SK-N-SH treated with all-trans-retinoic acid at 6 μM for 48 hours (cell line): ENCODE measurements at regions not wholly inside any gene's neighbourhood (a gene's known extent, or its start where the extent isn't known, plus 50 kb on each side); places are given as distances from the start of the nearest gene placed in this dataset.
"Not testable (repeated sequence)": the region's sequence is repeated elsewhere in the genome, so short reads cannot be mapped to it uniquely, and the experiment has no call there.

ENCODE experiments used
- ARNTL ChIP-seq: fragments of 450-650 bp; formaldehyde crosslinking; IDR thresholded peaks from 2 replicates; pipeline ENCODE4 v1.5.0; 2020; ENCODE audit warnings: low read depth, mild to moderate bottlenecking, moderate library complexity, borderline replicate concordance
- BACH2 ChIP-seq: fragments of 250-450 bp; sonication (Bioruptor Pico); IDR thresholded peaks from 2 replicates; pipeline ENCODE4 v1.9.0; 2021; ENCODE audit warnings: mild to moderate bottlenecking, borderline replicate concordance
- CSRNP3 ChIP-seq: fragments of 250-450 bp; sonication (Bioruptor Pico); IDR thresholded peaks from 2 replicates; pipeline ENCODE4 v1.5.1; 2021; ENCODE audit warnings: mild to moderate bottlenecking, moderate library complexity
- OSR1 ChIP-seq: fragments of 250-450 bp; sonication (Bioruptor Pico); IDR thresholded peaks from 2 replicates; pipeline ENCODE4 v1.8.0; 2022; ENCODE audit warnings: moderate library complexity, mild to moderate bottlenecking, inconsistent platforms
- PATZ1 ChIP-seq: fragments of 250-450 bp; sonication (Bioruptor Pico); IDR thresholded peaks from 2 replicates; pipeline ENCODE4 v1.8.0; 2020; ENCODE audit warnings: mild to moderate bottlenecking, moderate library complexity, borderline replicate concordance
- RARB ChIP-seq: fragments of 250-450 bp; sonication (Bioruptor Pico); IDR thresholded peaks from 2 replicates; pipeline ENCODE4 v1.8.0; 2021; ENCODE audit warnings: mild to moderate bottlenecking, moderate library complexity
- SNAI2 ChIP-seq: fragments of 250-450 bp; sonication (Bioruptor Pico); IDR thresholded peaks from 2 replicates; pipeline ENCODE4 v1.5.0; 2020; ENCODE audit warnings: mild to moderate bottlenecking, moderate library complexity
- ZFP3 ChIP-seq: fragments of 250-450 bp; sonication (Bioruptor Pico); IDR thresholded peaks from 2 replicates; pipeline ENCODE4 v1.5.0; 2020; ENCODE audit warnings: mild to moderate bottlenecking, moderate library complexity
- ZFP30 ChIP-seq: fragments of 450-650 bp; formaldehyde crosslinking; IDR thresholded peaks from 2 replicates; pipeline ENCODE4 v1.5.0; 2022; ENCODE audit warnings: mild to moderate bottlenecking, moderate library complexity
- ZNF8 ChIP-seq: fragments of 450-650 bp; formaldehyde crosslinking; IDR thresholded peaks from 2 replicates; pipeline ENCODE4 v1.5.0; 2020; ENCODE audit warnings: mild to moderate bottlenecking, moderate library complexity

- not testable (repeated sequence) for TF ChIP-seq ZFP3; RARB; BACH2 (CRISPR knock-in tag); SNAI2 (CRISPR knock-in tag); ARNTL (CRISPR knock-in tag); ZFP30 (CRISPR knock-in tag); CSRNP3 (CRISPR knock-in tag); ZNF8 (CRISPR knock-in tag); OSR1
- 0 out of 2 replicates have a peak, but pooled peaks have one; percentile 18 for TF ChIP-seq PATZ1 (CRISPR knock-in tag)
These were observed 205.1 kb downstream of the NPIPB11 start for GRCh38 chr16:29201296-29202024.
